ENCODE measurements at regions not wholly inside any gene's neighbourhood (a gene's known extent, or its start where the extent isn't known, plus 50 kb on each side); places are given as distances from the start of the nearest gene placed in this dataset.
A peak's percentile ranks its signal among the peaks of the same experiment; 100 is the strongest.
"Not testable (repeated sequence)": the region's sequence is repeated elsewhere in the genome, so short reads cannot be mapped to it uniquely, and the experiment has no call there.

GRCh38 chr3:74055061-74055460, 430.3 kb upstream of the PDZRN3 start:
- no peak for DNase-seq (ENCODE audit: low read depth, low spot score)

- DNase-seq (ENCODE audit: low read depth, low spot score): no peak
Observed at GRCh38 chr3:74054566-74054965, 429.8 kb upstream of the PDZRN3 start.

DNA sequence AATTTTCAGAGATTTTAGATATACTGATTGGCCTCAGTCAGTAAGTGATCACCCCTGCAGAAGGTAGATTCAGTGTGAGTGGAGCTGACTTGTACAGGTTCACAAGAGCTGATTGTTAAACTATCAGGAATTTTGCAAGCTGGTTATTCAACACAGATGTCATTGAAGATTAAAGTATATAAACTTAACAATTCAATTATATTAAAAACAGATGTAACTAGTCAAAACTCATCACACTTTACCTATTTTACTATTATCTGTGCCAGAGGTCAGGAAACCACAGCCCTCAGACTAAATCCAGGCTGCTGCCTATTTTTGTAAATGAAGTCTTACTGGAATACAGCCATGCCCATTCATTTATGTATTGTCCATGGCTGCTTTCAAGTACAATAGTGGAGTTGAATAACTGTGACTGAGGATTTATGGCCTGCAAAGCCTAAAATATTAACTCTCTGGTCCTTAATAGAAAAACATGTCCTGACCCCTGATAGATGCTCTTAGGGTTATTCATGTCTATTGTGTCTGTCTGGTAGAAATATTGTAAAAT, 429.3 kb upstream of the PDZRN3 start:
- DNase-seq (ENCODE audit: low read depth, low spot score): no peak

DNA sequence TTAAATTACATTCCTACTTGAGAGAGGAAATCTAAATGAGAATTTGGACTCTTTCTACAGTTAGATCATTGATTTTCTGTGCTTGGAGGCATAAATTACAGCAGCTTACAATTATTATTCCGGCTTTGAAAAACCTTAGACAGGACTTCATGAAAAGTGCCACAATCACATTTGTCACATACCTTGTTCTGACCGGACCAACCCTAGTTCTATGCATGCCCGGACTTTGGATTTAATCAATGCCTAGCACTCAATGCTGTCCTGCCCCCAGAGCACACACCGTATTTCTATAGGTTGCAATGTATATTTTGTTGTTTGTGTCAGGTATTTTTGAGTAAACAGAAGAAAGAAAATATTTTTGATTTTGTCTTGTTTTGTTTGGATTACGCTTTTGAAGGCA, 424.7 kb upstream of the PDZRN3 start:
- DNase-seq (ENCODE audit: low read depth, low spot score): no peak

DNA sequence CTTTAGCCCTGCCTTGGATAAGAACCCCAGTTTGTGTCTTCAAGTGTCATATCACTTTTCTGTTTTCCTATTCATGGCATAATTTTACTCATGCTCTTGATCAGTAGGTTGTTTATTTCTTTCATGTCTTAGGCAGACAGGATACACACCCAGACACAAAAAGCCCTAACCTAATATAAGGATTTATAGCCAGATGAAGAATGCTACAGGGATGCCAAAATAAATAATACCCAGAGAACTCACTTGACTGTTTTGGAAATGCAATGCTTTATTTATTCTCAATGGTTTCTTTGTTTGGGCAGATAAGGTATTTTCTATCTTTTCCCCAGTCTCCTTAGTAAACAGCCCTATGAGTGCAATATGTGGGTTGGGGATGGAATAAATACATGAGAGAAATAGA, 424.0 kb upstream of the PDZRN3 start:
- no peak for DNase-seq (ENCODE audit: low read depth, low spot score)

- DNase-seq (ENCODE audit: low read depth, low spot score): no peak
Observed at GRCh38 chr3:74045000-74045399, 420.3 kb upstream of the PDZRN3 start.

- DNase-seq (ENCODE audit: low read depth, low spot score): no peak
Observed at GRCh38 chr3:74041068-74041675, 416.4 kb upstream of the PDZRN3 start.

GRCh38 chr3:74039105-74039504, 414.4 kb upstream of the PDZRN3 start:
- no peak for DNase-seq (ENCODE audit: low read depth, low spot score)

- DNase-seq (ENCODE audit: low read depth, low spot score): no peak
Observed at GRCh38 chr3:74036568-74036967, 411.8 kb upstream of the PDZRN3 start.

DNA sequence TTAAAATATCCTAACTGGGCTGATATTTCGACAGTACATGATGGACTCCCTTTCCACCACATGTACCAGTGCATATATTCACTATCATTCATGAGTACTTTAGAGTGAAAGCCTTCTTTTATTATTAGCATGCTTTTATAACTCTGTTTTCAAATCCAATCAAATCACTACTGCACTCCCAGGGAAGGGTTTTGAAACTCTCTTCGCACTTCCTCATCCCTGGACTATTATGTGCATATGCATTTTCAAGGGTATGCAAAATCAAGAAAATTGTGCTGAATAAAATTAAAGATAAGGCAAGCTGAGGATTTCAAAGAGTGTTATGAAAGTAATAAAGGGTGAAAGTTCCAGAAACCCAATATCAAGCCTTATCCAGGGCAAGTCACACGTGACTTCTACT, 411.4 kb upstream of the PDZRN3 start:
- no peak for DNase-seq (ENCODE audit: low read depth, low spot score)

DNA sequence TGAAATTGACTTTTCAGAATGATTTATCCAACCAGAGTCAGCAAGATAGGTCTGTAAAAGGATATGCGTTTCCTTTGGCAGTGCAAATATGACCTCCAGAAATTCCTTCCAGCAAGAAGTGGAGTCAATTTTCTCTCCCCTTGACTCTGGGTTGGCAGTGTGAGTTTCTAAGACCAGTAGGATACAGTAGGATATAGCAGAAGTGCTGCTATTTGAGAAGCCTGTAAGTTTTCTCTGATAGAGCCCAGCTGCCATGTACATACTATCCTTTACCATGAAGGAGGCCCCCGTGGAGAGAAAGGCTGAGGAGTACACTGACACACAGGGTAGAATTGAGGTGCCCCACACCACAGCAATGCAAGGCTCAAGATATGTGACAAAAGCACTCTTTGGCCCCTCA, 409.1 kb upstream of the PDZRN3 start:
- DNase-seq (ENCODE audit: low read depth, low spot score): no peak

DNA sequence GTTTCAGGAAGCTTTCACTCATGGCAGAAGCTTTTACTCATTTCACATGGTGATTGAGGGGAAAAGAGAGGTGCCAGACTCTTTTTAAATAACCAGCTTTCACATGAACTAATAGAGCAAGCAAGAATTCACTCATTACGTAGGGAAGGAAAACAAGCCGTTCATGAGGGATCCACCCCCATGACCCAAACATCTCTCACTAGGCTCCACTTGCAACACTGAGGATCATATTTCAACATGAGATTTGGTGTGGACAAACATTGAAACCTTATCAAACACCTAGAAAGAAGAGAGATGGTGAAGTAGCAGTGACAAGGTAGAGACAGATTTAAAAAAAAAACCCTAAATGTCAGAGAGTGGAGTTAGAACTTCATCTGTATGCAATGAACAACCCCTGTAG, 408.6 kb upstream of the PDZRN3 start:
- DNase-seq (ENCODE audit: low read depth, low spot score): no peak

GRCh38 chr3:74027121-74027520, 402.4 kb upstream of the PDZRN3 start:
- peak; percentile 3 for DNase-seq (ENCODE audit: low read depth, low spot score)

- DNase-seq (ENCODE audit: low read depth, low spot score): no peak
Observed at GRCh38 chr3:74023395-74023794, 398.7 kb upstream of the PDZRN3 start.

DNA sequence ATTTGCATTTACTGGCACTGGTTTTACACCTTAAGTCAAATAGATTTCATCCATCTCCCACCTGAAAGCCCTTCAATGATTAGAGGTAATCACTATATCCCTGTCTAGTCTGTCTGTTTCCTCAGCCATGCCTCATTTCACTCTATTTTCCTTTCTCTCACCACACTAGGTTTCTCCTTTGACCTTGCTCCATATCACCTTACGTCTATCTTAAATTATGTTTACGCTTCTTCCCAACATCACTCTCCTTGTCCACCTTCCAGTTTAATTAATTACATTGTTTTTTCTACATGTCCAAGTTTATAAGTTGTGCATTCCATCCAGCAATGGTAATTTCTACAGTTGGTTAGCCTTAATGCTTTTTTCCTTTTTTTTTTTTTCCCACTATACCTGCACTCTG, 396.7 kb upstream of the PDZRN3 start:
- DNase-seq (ENCODE audit: low read depth, low spot score): no peak

DNA sequence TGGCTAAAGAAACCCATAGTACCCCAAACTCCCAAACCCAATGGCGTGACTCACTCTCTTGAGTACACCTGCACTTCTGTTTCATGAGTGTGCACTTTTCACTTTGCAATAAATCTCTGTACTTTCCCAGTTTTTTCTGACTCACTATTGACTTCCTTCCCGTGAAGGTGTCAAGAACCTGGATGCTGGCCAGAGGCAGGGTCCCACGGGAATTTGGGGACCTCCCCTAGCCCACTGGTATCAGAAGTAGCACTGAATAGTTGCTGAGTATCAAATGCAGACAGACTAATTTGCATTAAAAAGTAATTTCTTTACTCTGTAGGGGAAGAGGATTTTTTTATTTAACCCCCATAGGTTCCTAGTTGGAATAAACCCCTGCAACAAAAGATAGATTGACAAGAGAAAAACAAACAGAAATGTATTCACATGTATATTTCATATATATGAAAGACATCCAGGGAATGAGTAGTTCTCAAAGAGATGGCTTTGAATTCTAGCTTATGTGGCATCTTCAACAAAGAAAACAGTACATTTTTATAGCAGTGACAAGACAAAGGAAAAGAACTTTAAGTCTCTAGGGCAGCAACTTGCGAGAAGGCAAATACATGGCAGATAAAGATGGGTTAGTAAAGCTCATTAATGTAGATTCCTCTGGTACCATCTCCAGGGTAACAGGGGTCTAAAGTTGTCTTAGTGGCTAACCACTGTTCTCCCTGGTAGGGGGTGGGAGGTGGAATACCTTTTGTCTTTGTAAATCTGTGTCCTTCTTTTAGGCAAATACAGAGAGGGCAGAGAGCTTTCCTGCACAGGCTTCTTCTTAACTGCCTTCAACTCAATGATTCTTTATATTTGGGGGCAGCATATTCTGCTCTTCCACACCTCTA, 385.5 kb upstream of the PDZRN3 start:
- DNase-seq (ENCODE audit: low read depth, low spot score): no peak

DNA sequence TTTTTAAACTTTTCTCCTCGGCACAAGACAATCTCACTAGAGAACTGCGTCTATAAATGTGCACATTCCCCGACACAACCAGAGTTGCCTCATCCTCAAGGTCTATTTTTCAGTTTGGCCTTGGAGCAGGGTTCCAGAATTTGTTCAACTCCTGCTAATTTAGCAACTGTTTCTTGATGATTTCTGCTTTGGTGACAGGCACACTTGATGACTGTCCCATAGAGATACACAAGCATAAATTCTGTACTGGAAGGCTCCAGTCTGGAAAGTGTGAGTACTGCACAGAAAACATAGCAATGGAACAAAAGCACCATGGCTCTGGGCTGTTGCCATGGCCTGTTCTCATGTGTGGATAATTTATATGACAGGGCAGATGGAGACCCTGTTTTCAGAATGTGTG, 379.6 kb upstream of the PDZRN3 start:
- DNase-seq (ENCODE audit: low read depth, low spot score): no peak

GRCh38 chr3:74003734-74004133, 379.0 kb upstream of the PDZRN3 start:
- no peak for DNase-seq (ENCODE audit: low read depth, low spot score)

GRCh38 chr3:74001436-74001835, 376.7 kb upstream of the PDZRN3 start:
- DNase-seq (ENCODE audit: low read depth, low spot score): no peak

GRCh38 chr3:74000725-74001124, 376.0 kb upstream of the PDZRN3 start:
- no peak for DNase-seq (ENCODE audit: low read depth, low spot score)

GRCh38 chr3:73999501-73999900, 374.8 kb upstream of the PDZRN3 start:
- no peak for DNase-seq (ENCODE audit: low read depth, low spot score)

DNA sequence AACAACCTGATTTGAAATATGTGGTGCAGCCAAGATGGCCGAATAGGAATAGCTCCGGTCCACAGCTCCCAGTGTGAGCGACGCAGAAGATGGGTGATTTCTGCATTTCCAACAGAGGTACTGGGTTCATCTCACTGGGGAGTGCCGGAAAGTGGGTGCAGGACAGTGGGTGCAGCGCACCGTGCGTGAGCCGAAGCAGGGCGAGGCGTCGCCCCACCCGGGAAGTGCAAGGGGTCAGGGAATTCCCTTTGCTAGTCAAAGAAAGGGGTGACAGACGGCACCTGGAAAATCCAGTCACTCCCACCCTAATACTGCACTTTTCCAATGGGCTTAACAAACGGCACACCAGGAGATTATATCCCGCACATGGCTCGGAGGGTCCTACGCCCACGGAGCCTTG, 365.9 kb upstream of the PDZRN3 start:
- DNase-seq (ENCODE audit: low read depth, low spot score): not testable (repeated sequence)

DNA sequence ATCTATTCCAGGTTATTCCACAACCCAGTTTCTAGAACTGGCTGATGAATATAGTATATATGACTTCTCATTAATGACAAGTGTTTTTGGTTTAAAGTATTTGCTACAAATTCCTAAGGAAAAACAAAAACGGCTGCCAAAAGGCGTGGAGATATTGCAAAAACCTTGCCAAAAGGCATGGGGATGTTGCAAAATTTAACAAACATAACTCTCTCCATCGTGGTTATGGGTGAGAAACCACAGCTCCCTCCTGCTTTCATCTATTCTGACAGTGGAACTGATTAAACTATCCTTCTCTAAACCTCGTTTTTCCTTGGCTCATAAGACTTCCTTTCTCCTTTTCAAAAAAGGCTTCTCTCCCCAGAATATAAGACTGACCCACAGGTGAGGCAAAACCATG, 342.0 kb upstream of the PDZRN3 start:
- DNase-seq (ENCODE audit: low read depth, low spot score): no peak
